ENCODE measurements at regions not wholly inside any gene's neighbourhood (a gene's known extent, or its start where the extent isn't known, plus 50 kb on each side); places are given as distances from the start of the nearest gene placed in this dataset.

GRCh38 chr16:79380995-79381602 lies 219.4 kb downstream of the MAF start:
- TF ChIP-seq ZNF274 (IDR thresholded peaks at IDR 0.05; ENCODE audit: low read depth, low read length) (no peak), YY1 (IDR thresholded peaks at IDR 0.05; ENCODE audit: insufficient read depth, insufficient read length) (no peak), SUZ12 (IDR thresholded peaks at IDR 0.05; ENCODE audit: extremely low read depth, insufficient read depth, insufficient read length) (no peak)
